Choroid plexus epithelial cell (primary cell): ENCODE measurements at regions not wholly inside any gene's neighbourhood (a gene's known extent, or its start where the extent isn't known, plus 50 kb on each side); places are given as distances from the start of the nearest gene placed in this dataset.

Source experiments
- DNase-seq: peaks from one replicate; pipeline ENCODE4 v3.0.0-alpha.2; 2010; ENCODE audit warnings: low read depth
- H3K4me3 ChIP-seq: 2 replicates; pipeline ENCODE4 v1.5.1; 2011; ENCODE audit warnings: low read depth, mild to moderate bottlenecking, control low read depth, low read length, moderate library complexity
- CTCF ChIP-seq: conservative IDR thresholded peaks from 2 replicates; pipeline ENCODE4 v1.5.1; 2011; ENCODE audit warnings: low read depth, mild to moderate bottlenecking, control low read depth, inconsistent platforms, low read length, moderate library complexity

DNA sequence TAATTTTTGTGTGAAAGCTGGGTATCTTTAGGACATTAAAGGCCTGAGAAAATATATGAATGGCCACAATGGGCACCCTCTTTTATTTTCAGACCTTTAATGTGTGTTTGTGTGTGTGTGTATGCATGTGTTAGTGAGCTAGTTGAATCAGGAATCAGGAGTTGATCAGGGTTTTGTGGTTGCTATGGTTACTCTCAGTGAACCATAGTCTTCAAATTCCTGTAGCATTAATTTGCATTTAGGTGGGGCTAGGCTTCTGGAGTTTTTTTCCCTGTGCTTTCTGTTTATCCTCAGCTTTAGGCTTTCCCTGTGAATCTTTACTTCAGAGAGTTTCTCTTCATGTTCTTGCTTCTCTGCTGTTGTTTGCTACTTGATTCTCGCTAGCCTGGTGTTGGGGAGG, 122.0 kb upstream of the ONECUT1 start:
- no peak overlapping the region for H3K4me3 ChIP-seq
- no peak for DNase-seq
- TF ChIP-seq CTCF, result no peak

DNA sequence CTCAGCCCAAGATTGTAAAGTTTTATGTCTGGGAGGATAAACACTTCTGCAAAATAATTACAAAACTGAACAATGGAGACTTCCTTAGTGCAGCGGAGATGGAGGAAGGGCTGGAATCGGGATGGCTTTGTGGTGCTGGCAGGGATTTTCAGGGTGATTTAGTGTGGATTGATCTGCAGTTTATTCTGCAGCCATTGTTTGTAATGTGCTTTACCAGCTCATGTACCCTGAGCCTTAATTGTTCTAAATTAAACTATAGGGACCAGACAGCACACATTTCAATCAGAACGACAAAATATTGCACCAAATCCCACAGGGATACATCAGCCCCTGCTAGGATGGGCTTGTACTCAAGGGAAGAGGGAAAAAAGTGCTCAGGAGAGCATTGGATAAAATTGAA, 103.2 kb upstream of the ONECUT1 start:
- TF ChIP-seq CTCF, result no peak
- no peak for DNase-seq

DNA sequence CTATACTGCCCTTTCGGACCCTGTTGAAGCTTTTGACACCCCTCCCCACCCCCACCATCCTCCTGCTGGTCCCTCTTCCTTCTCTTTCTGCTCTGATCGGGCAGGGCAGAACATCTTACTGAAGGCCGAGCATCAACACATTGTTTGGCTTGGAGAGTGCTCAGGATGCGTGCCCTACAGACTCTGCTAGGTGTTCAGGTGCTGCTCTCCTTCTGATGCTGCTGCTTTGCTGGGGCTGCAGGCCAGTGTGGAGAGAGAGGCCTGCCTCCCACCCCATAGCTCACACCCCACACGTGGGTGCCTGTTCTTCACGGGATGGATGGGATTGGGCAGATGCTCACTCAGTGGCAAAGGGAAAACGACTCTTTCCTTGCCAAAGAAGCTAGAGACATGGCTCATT, 89.8 kb upstream of the ONECUT1 start:
- DNase-seq, result no peak
- H3K4me3 ChIP-seq, result no peak overlapping the region
- no peak for TF ChIP-seq CTCF

More for the DNA sequence above, 103.2 kb upstream of the ONECUT1 start:
- H3K4me3 ChIP-seq, result no peak overlapping the region

DNA sequence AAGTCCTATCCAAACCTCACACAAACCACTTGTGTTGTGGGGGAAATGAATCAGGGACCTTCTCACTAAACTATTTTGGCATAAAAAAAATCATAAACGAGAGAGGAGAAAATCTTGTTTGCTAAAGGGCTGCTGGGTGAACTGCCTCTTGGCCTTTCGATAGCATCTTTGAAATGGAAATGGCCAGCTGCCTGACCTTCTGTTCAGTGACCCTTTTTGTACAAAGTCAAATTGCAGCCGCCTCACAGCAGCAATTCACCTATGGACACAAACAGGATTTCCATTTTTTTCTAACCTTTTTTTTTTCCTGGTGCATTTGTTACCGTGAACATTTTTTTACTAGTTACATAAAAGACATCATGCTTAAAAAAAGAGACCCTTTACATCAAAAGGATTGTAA, 89.0 kb upstream of the ONECUT1 start:
- no peak for DNase-seq
- no peak for TF ChIP-seq CTCF

DNA sequence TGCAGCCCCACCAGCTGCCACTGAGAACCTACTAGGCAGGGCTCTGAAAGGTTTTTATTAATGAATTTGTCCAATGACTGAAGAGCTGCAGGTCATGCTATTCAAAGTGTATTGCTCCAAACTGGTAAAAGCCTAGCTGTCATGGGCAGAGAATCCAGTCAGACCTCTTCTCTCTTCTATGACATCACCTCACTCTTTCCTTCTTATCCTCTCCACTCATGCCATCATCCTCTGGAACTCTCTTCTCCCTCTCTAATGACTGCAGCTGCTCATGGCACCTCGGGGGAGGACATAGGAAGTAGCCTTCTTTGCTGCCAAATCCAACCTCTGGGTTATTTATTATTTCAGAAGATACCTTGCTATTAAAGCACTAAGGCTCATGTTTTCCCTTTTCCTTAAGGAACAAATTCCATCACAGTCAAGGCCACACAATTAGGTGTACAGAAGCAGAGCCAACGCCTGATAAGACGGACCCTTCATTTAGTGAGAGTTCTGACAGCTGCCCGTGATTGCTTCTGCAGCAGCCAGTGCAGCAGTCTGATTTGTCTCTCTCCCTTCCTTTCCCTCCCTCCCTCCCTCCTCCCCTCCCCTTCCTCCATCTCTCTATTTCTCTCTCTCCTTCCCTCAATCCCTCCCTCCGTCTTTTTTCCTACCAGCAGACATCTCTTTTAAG, 87.0 kb upstream of the ONECUT1 start:
- DNase-seq, result no peak
- no peak for TF ChIP-seq CTCF
- H3K4me3 ChIP-seq, result no peak overlapping the region

More for the DNA sequence above, 89.0 kb upstream of the ONECUT1 start:
- H3K4me3 ChIP-seq, result no peak overlapping the region

- no peak overlapping the region for H3K4me3 ChIP-seq
- no peak for DNase-seq
- TF ChIP-seq CTCF, result no peak
These were observed 82.1 kb upstream of the ONECUT1 start for GRCh38 chr15:52872036-52872818.
